HG03135 (cell line): ENCODE measurements at regions not wholly inside any gene's neighbourhood (a gene's known extent, or its start where the extent isn't known, plus 50 kb on each side); places are given as distances from the start of the nearest gene placed in this dataset.

Experiments
- ATAC-seq: cut with Tn5 transposase; IDR thresholded peaks from one replicate; pipeline ENCODE4 v1.9.1; 2021; ENCODE audit warnings: mild to moderate bottlenecking, moderate library complexity; ENCODE audit not compliant: unreplicated experiment

- no peak for ATAC-seq
Measured at GRCh38 chr1:177490036-177490639, 319.4 kb downstream of the BRINP2 start.

- ATAC-seq = no peak
Measured at GRCh38 chr1:177488722-177489121, 318.0 kb downstream of the BRINP2 start.

- no peak for ATAC-seq
Measured at GRCh38 chr1:177487481-177487880, 316.7 kb downstream of the BRINP2 start.

- ATAC-seq = no peak
Measured at GRCh38 chr1:177480741-177481305, 310.1 kb downstream of the BRINP2 start.

- ATAC-seq = no peak
Measured at GRCh38 chr1:177479600-177479999, 308.8 kb downstream of the BRINP2 start.

- ATAC-seq = no peak
Measured at GRCh38 chr1:177476676-177477075, 305.9 kb downstream of the BRINP2 start.

- ATAC-seq = no peak
Measured at GRCh38 chr1:177472567-177472966, 301.8 kb downstream of the BRINP2 start.

- ATAC-seq = no peak
Measured at GRCh38 chr1:177471244-177471643, 300.5 kb downstream of the BRINP2 start.

GRCh38 chr1:177469519-177469918 is 298.8 kb downstream of the BRINP2 start:
- no peak for ATAC-seq

GRCh38 chr1:177466286-177466685 is 295.5 kb downstream of the BRINP2 start:
- no peak for ATAC-seq

GRCh38 chr1:177464686-177465085 is 293.9 kb downstream of the BRINP2 start:
- no peak for ATAC-seq

- ATAC-seq = no peak
Measured at GRCh38 chr1:177451191-177451590, 280.4 kb downstream of the BRINP2 start.

GRCh38 chr1:177448652-177449357 is 278.0 kb downstream of the BRINP2 start:
- no peak for ATAC-seq

- ATAC-seq = no peak
Measured at GRCh38 chr1:177448036-177448615, 277.4 kb downstream of the BRINP2 start.

GRCh38 chr1:177444997-177445746 is 274.4 kb downstream of the BRINP2 start:
- no peak for ATAC-seq

GRCh38 chr1:177443003-177443402 is 272.2 kb downstream of the BRINP2 start:
- ATAC-seq = no peak

GRCh38 chr1:177442584-177442983 is 271.8 kb downstream of the BRINP2 start:
- no peak for ATAC-seq

- ATAC-seq = no peak
Measured at GRCh38 chr1:177441281-177441680, 270.5 kb downstream of the BRINP2 start.

GRCh38 chr1:177440821-177441220 is 270.1 kb downstream of the BRINP2 start:
- ATAC-seq = no peak

- no peak for ATAC-seq
Measured at GRCh38 chr1:177439301-177439700, 268.5 kb downstream of the BRINP2 start.

- ATAC-seq = no peak
Measured at GRCh38 chr1:177435364-177435763, 264.6 kb downstream of the BRINP2 start.
